ENCODE measurements at regions not wholly inside any gene's neighbourhood (a gene's known extent, or its start where the extent isn't known, plus 50 kb on each side); places are given as distances from the start of the nearest gene placed in this dataset.
"Not testable (repeated sequence)": the region's sequence is repeated elsewhere in the genome, so short reads cannot be mapped to it uniquely, and the experiment has no call there.

- Histone ChIP-seq H3K27ac (ENCODE audit: low read depth, low read length) (no peak overlapping the region), H3K27me3 (ENCODE audit: control insufficient read depth, low read length) (no peaks in the 10 kb centered on the region), H3F3A (ENCODE audit: control insufficient read depth, insufficient read depth) (no peaks in the 10 kb centered on the region), H3K4me2 (ENCODE audit: low read length) (no peak overlapping the region), H4K20me1 (ENCODE audit: control insufficient read depth, insufficient read depth, low read depth, low read length) (no peaks in the 10 kb centered on the region), H3K79me2 (ENCODE audit: control insufficient read depth, low read length) (no peaks in the 10 kb centered on the region), H3K4me1 (ENCODE audit: control insufficient read depth, low read length) (no peaks in the 10 kb centered on the region), H3K9me2 (replicated peaks; ENCODE audit: control insufficient read depth, low read length) (no peaks in the 10 kb centered on the region), H3K4me3 (ENCODE audit: low read length) (no peak overlapping the region), H3K9me3 (ENCODE audit: control insufficient read depth, insufficient read depth, low read length) (no peaks in the 10 kb centered on the region), H3K36me3 (ENCODE audit: control insufficient read depth, low read length) (no peaks in the 10 kb centered on the region)
- no peak for TF ChIP-seq CTCF (IDR thresholded peaks at IDR 0.05; ENCODE audit: low read depth, low read length, poor library complexity, severe bottlenecking)
- no peak for TF ChIP-seq EZH2phosphoT487 (IDR thresholded peaks at IDR 0.05; ENCODE audit: borderline replicate concordance, low read length)
Observed at GRCh38 chr9:107772988-107773387, 283.4 kb upstream of the KLF4 start.

DNA sequence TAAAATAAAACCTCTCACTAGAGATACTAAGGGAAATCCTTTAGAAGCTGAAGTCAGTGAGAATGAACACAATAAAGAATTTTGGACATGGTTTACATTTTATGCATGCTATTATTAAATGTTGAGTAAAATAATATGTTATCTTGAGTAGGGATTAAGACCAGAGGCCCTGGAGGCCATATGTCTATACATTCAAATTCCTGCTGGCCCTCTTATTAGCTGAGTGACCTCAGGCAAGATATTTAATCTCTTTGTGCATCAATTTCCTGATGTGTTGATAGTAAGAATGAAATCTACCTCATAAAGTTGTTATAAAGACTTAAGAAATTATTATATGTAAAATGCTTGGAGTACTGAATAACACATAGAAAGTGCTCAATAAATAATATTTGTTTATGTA is 281.1 kb upstream of the KLF4 start:
- Histone ChIP-seq H3K79me2 (ENCODE audit: control insufficient read depth, low read length) (no peaks in the 10 kb centered on the region), H3K27me3 (ENCODE audit: control insufficient read depth, low read length) (no peaks in the 10 kb centered on the region), H3K27ac (ENCODE audit: low read depth, low read length) (no peak overlapping the region), H3F3A (ENCODE audit: control insufficient read depth, insufficient read depth) (no peaks in the 10 kb centered on the region), H3K36me3 (ENCODE audit: control insufficient read depth, low read length) (no peaks in the 10 kb centered on the region), H3K9me3 (ENCODE audit: control insufficient read depth, insufficient read depth, low read length) (no peaks in the 10 kb centered on the region), H4K20me1 (ENCODE audit: control insufficient read depth, insufficient read depth, low read depth, low read length) (no peaks in the 10 kb centered on the region), H3K9me2 (replicated peaks; ENCODE audit: control insufficient read depth, low read length) (no peaks in the 10 kb centered on the region), H3K4me3 (ENCODE audit: low read length) (no peak overlapping the region), H3K4me1 (ENCODE audit: control insufficient read depth, low read length) (no peaks in the 10 kb centered on the region), H3K4me2 (ENCODE audit: low read length) (no peak overlapping the region)
- no peak for TF ChIP-seq CTCF (IDR thresholded peaks at IDR 0.05; ENCODE audit: low read depth, low read length, poor library complexity, severe bottlenecking)
- TF ChIP-seq EZH2phosphoT487 (IDR thresholded peaks at IDR 0.05; ENCODE audit: borderline replicate concordance, low read length) = no peak

- no peaks in the 10 kb centered on the region for H3K27me3 ChIP-seq (ENCODE audit: control insufficient read depth, low read length)
- no peaks in the 10 kb centered on the region for H3K79me2 ChIP-seq (ENCODE audit: control insufficient read depth, low read length)
- no peaks in the 10 kb centered on the region for H3K4me1 ChIP-seq (ENCODE audit: control insufficient read depth, low read length)
- no peak overlapping the region for H3K4me2 ChIP-seq (ENCODE audit: low read length)
- no peaks in the 10 kb centered on the region for H3K9me3 ChIP-seq (ENCODE audit: control insufficient read depth, insufficient read depth, low read length)
- TF ChIP-seq CTCF (IDR thresholded peaks at IDR 0.05; ENCODE audit: low read depth, low read length, poor library complexity, severe bottlenecking) (no peak), EZH2phosphoT487 (IDR thresholded peaks at IDR 0.05; ENCODE audit: borderline replicate concordance, low read length) (no peak)
- H3K4me3 ChIP-seq (ENCODE audit: low read length) = no peak overlapping the region
- no peaks in the 10 kb centered on the region for H3F3A ChIP-seq (ENCODE audit: control insufficient read depth, insufficient read depth)
- H3K9me2 ChIP-seq (replicated peaks; ENCODE audit: control insufficient read depth, low read length) = no peaks in the 10 kb centered on the region
- H4K20me1 ChIP-seq (ENCODE audit: control insufficient read depth, insufficient read depth, low read depth, low read length) = no peaks in the 10 kb centered on the region
- H3K27ac ChIP-seq (ENCODE audit: low read depth, low read length) = no peak overlapping the region
- H3K36me3 ChIP-seq (ENCODE audit: control insufficient read depth, low read length) = no peaks in the 10 kb centered on the region
Observed at GRCh38 chr9:107768224-107768623, 278.7 kb upstream of the KLF4 start.

- TF ChIP-seq EZH2phosphoT487 (IDR thresholded peaks at IDR 0.05; ENCODE audit: borderline replicate concordance, low read length) (no peak), CTCF (IDR thresholded peaks at IDR 0.05; ENCODE audit: low read depth, low read length, poor library complexity, severe bottlenecking) (no peak)
- Histone ChIP-seq H3K4me2 (ENCODE audit: low read length) (no peak overlapping the region), H3K4me1 (ENCODE audit: control insufficient read depth, low read length) (no peaks in the 10 kb centered on the region), H3K27ac (ENCODE audit: low read depth, low read length) (no peak overlapping the region), H3K27me3 (ENCODE audit: control insufficient read depth, low read length) (no peaks in the 10 kb centered on the region), H3K9me3 (ENCODE audit: control insufficient read depth, insufficient read depth, low read length) (no peaks in the 10 kb centered on the region), H3K9me2 (replicated peaks; ENCODE audit: control insufficient read depth, low read length) (no peaks in the 10 kb centered on the region), H4K20me1 (ENCODE audit: control insufficient read depth, insufficient read depth, low read depth, low read length) (no peaks in the 10 kb centered on the region), H3K36me3 (ENCODE audit: control insufficient read depth, low read length) (no peaks in the 10 kb centered on the region), H3F3A (ENCODE audit: control insufficient read depth, insufficient read depth) (no peaks in the 10 kb centered on the region), H3K79me2 (ENCODE audit: control insufficient read depth, low read length) (no peaks in the 10 kb centered on the region), H3K4me3 (ENCODE audit: low read length) (no peak overlapping the region)
Observed at GRCh38 chr9:107767711-107768110, 278.1 kb upstream of the KLF4 start.

- not testable (repeated sequence) for H3K4me1 ChIP-seq (ENCODE audit: control insufficient read depth, low read length); H3K36me3 ChIP-seq (ENCODE audit: control insufficient read depth, low read length); H3K27me3 ChIP-seq (ENCODE audit: control insufficient read depth, low read length); H3K79me2 ChIP-seq (ENCODE audit: control insufficient read depth, low read length); H3K4me3 ChIP-seq (ENCODE audit: low read length); H3K9me2 ChIP-seq (replicated peaks; ENCODE audit: control insufficient read depth, low read length); H3K4me2 ChIP-seq (ENCODE audit: low read length); H3F3A ChIP-seq (ENCODE audit: control insufficient read depth, insufficient read depth); H3K9me3 ChIP-seq (ENCODE audit: control insufficient read depth, insufficient read depth, low read length); H3K27ac ChIP-seq (ENCODE audit: low read depth, low read length); H4K20me1 ChIP-seq (ENCODE audit: control insufficient read depth, insufficient read depth, low read depth, low read length)
Observed at GRCh38 chr9:107763469-107763868, 273.9 kb upstream of the KLF4 start.
